ENCODE measurements at regions not wholly inside any gene's neighbourhood (a gene's known extent, or its start where the extent isn't known, plus 50 kb on each side); places are given as distances from the start of the nearest gene placed in this dataset.
A peak's percentile ranks its signal among the peaks of the same experiment; 100 is the strongest.
"Not testable (repeated sequence)": the region's sequence is repeated elsewhere in the genome, so short reads cannot be mapped to it uniquely, and the experiment has no call there.

GRCh38 chr16:66035096-66035495, 331.4 kb upstream of the CDH5 start:
- no peaks in the 10 kb centered on the region for H3K4me1 Mint-ChIP-seq
- no peaks in the 10 kb centered on the region for H3K36me3 Mint-ChIP-seq
- peaks cover 0 to 7% (median 0%) of the 10 kb centered on the region in 7 donors for H3K9me3 Mint-ChIP-seq
- peaks cover 3 to 10% (median 6%) of the 10 kb centered on the region in 3 donors for H3K27me3 Mint-ChIP-seq
- DNase-seq: no peak
- ATAC-seq (ENCODE audit: low read depth in 2 of 2): no peak
- H3K4me3 Mint-ChIP-seq: no peak overlapping the region
- no peak overlapping the region for H3K27ac Mint-ChIP-seq

DNA sequence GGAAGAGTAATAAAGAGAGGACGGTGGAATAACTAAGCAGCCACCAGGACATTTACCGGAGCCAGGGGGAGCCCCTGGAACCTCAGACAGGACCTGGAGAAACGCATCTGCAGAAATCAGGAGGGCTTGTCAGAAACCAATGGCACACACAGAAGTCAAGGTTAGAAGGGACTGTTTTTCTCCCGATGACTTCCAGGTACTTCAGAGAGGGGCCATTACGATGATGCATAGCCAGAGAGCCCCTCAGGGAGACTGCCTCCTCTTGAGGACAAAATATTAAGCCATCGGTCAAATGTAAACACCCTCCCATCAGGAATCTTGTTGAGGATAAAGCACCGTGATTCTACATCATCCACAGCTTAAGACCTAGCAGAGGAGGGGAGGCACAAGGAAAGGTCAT, 333.6 kb upstream of the CDH5 start:
- no peak for ATAC-seq (ENCODE audit: low read depth in 2 of 2)
- no peaks in the 10 kb centered on the region for H3K36me3 Mint-ChIP-seq
- peaks cover 0 to 3% (median 0%) of the 10 kb centered on the region in 3 donors for H3K27me3 Mint-ChIP-seq
- H3K4me1 Mint-ChIP-seq: no peaks in the 10 kb centered on the region
- no peak overlapping the region for H3K4me3 Mint-ChIP-seq
- no peak for DNase-seq
- peaks cover 0 to 7% (median 0%) of the 10 kb centered on the region in 7 donors for H3K9me3 Mint-ChIP-seq
- no peak overlapping the region for H3K27ac Mint-ChIP-seq

DNA sequence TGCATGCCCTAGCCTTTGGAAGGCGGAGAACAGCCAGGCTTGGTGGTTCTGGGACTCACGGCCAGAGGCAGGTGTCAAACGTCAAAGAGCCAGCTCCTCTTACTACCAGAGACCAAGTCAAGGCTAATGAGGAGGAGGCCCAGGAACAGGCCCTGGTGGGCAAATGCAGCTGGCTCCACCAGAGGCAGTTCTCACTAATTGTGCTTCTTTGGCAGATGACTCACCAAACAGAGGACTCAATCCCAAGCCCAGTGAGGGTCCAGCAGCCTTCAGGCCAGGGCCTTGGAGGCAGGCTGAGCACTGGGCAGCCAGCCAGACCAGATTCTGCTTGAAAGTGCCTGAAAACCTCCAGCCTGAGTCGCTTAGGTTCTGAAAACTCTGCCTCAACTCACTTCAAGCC, 336.5 kb upstream of the CDH5 start:
- no peaks in the 10 kb centered on the region for H3K36me3 Mint-ChIP-seq
- DNase-seq (no peak), ATAC-seq (ENCODE audit: low read depth in 2 of 2) (no peak)
- peaks cover 0 to 3% (median 0%) of the 10 kb centered on the region in 3 donors for H3K27me3 Mint-ChIP-seq
- H3K4me3 Mint-ChIP-seq: no peak overlapping the region
- H3K27ac Mint-ChIP-seq: no peak overlapping the region
- no peaks in the 10 kb centered on the region for H3K4me1 Mint-ChIP-seq
- peaks cover 0 to 14% (median 1%) of the 10 kb centered on the region in 7 donors for H3K9me3 Mint-ChIP-seq

GRCh38 chr16:66028510-66029216, 337.8 kb upstream of the CDH5 start:
- peaks cover 6 to 25% (median 14%) of the 10 kb centered on the region in 7 donors for H3K9me3 Mint-ChIP-seq
- no peaks in the 10 kb centered on the region for H3K4me1 Mint-ChIP-seq
- no peak for DNase-seq
- no peak overlapping the region for H3K27ac Mint-ChIP-seq
- no peak for ATAC-seq (ENCODE audit: low read depth in 2 of 2)
- peaks cover 0 to 3% (median 0%) of the 10 kb centered on the region in 3 donors for H3K27me3 Mint-ChIP-seq
- no peak overlapping the region for H3K4me3 Mint-ChIP-seq
- no peaks in the 10 kb centered on the region for H3K36me3 Mint-ChIP-seq

GRCh38 chr16:66026787-66027330, 339.6 kb upstream of the CDH5 start:
- Mint-ChIP-seq H3K4me3 (no peak overlapping the region), H3K4me1 (no peaks in the 10 kb centered on the region), H3K36me3 (no peaks in the 10 kb centered on the region), H3K27me3 (peaks cover 0 to 3% (median 1%) of the 10 kb centered on the region in 3 donors), H3K9me3 (peaks cover 10 to 19% (median 15%) of the 10 kb centered on the region in 7 donors), H3K27ac (peak overlapping the region in 1 of 6 donors; percentile 27)
- DNase-seq: no peak
- no peak for ATAC-seq (ENCODE audit: low read depth in 2 of 2)

- Mint-ChIP-seq H3K36me3 (no peaks in the 10 kb centered on the region), H3K27ac (no peak overlapping the region), H3K9me3 (peaks cover 10 to 19% (median 15%) of the 10 kb centered on the region in 7 donors), H3K4me3 (no peak overlapping the region), H3K27me3 (peaks cover 0 to 4% (median 3%) of the 10 kb centered on the region in 3 donors), H3K4me1 (no peaks in the 10 kb centered on the region)
- no peak for ATAC-seq (ENCODE audit: low read depth in 2 of 2)
- no peak for DNase-seq
Measured at GRCh38 chr16:66026211-66026610, 340.3 kb upstream of the CDH5 start.

GRCh38 chr16:66025751-66026150, 340.7 kb upstream of the CDH5 start:
- H3K27ac Mint-ChIP-seq: no peak overlapping the region
- no peak overlapping the region for H3K4me3 Mint-ChIP-seq
- no peak for DNase-seq
- no peaks in the 10 kb centered on the region for H3K36me3 Mint-ChIP-seq
- peaks cover 0 to 4% (median 3%) of the 10 kb centered on the region in 3 donors for H3K27me3 Mint-ChIP-seq
- peaks cover 10 to 19% (median 15%) of the 10 kb centered on the region in 7 donors for H3K9me3 Mint-ChIP-seq
- no peak for ATAC-seq (ENCODE audit: low read depth in 2 of 2)
- no peaks in the 10 kb centered on the region for H3K4me1 Mint-ChIP-seq

DNA sequence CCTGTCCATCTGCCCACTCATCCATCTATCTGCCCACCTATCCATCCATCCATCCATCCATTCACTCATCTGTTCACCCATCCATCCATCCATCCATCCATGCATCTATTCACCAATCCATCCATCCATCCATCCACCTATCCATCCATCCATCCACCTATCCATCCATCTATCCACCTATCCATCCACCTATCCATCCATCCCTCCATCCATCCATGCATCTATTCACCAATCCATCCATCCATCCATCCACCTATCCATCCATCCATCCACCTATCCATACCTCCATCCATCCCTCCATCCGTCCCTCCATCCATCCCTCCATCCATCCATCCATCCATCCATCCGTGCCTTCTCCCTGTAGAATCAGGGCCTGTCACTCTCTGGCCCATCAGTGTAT, 341.9 kb upstream of the CDH5 start:
- DNase-seq; H3K4me1 Mint-ChIP-seq; H3K27me3 Mint-ChIP-seq; ATAC-seq (ENCODE audit: low read depth in 2 of 2); H3K36me3 Mint-ChIP-seq; H3K27ac Mint-ChIP-seq; H3K4me3 Mint-ChIP-seq: not testable (repeated sequence)
- peaks cover 10 to 24% (median 15%) of the 10 kb centered on the region in 7 donors for H3K9me3 Mint-ChIP-seq

DNA sequence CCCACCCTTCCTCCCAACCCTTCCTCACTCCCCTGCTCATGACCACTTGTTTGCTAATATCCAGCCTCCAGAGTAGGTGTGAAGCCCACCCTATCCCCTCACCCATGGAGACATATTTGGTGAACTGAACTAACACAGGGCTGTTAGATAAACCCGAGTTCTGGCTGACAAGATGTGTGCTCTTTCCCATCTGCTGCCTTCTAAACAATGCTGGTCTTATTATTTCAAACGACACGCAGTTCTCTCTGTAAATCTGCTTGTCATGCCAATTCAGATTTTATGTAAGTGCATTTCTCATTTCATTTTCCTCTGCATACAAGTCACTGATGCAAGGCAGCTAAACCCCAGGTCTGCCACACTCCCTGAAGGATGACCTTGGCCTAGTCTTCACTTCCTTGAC, 343.0 kb upstream of the CDH5 start:
- no peak overlapping the region for H3K27ac Mint-ChIP-seq
- peaks cover 10 to 24% (median 15%) of the 10 kb centered on the region in 7 donors for H3K9me3 Mint-ChIP-seq
- peaks cover 0 to 4% (median 2%) of the 10 kb centered on the region in 3 donors for H3K27me3 Mint-ChIP-seq
- H3K36me3 Mint-ChIP-seq: no peaks in the 10 kb centered on the region
- no peak for ATAC-seq (ENCODE audit: low read depth in 2 of 2)
- no peak for DNase-seq
- H3K4me3 Mint-ChIP-seq: no peak overlapping the region
- no peaks in the 10 kb centered on the region for H3K4me1 Mint-ChIP-seq

DNA sequence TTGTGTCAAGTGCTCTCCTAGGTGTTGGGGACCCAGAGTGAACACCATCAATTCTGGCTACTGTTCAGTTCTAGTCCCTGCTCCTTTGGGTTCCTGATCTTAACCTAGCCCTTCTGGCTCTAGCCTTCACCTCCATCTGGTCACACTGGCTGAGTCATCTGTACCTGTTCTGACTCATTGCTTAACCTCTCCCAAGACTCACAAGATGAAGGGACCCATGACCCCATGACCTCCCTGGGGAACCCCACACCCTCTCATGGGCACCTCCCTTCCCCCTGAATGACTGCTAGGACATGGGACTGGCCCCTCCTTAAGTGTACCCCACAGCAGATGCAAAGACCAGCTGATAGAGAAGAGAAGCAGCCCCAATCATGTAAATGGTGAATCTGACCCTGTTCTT, 345.8 kb upstream of the CDH5 start:
- H3K4me3 Mint-ChIP-seq: no peak overlapping the region
- peaks cover 10 to 21% (median 15%) of the 10 kb centered on the region in 7 donors for H3K9me3 Mint-ChIP-seq
- H3K27me3 Mint-ChIP-seq: peaks cover 0 to 4% (median 0%) of the 10 kb centered on the region in 3 donors
- H3K4me1 Mint-ChIP-seq: no peaks in the 10 kb centered on the region
- no peak for ATAC-seq (ENCODE audit: low read depth in 2 of 2)
- H3K27ac Mint-ChIP-seq: no peak overlapping the region
- H3K36me3 Mint-ChIP-seq: no peaks in the 10 kb centered on the region
- DNase-seq: no peak

DNA sequence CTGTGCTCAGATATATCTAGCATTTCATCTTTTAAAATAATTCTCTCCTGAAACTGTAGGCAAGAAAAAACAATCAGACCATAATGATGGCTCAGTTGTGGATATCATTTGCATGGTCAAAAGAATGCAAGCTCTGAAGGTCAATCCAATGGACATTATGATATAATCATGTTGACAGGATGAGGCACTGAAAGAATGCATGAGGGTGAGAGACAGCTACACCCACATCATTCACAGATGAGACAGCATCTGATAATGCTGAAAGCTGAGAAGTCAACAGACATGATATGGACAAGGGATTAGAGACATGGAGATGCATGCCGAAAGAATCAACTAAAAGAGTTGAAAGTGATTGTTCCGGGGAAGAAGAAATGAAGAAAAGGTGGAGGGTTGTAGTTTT, 346.4 kb upstream of the CDH5 start:
- ATAC-seq (ENCODE audit: low read depth in 2 of 2) (no peak), DNase-seq (no peak)
- no peaks in the 10 kb centered on the region for H3K36me3 Mint-ChIP-seq
- peaks cover 10 to 20% (median 15%) of the 10 kb centered on the region in 7 donors for H3K9me3 Mint-ChIP-seq
- H3K4me1 Mint-ChIP-seq: no peaks in the 10 kb centered on the region
- no peak overlapping the region for H3K4me3 Mint-ChIP-seq
- peaks cover 0 to 4% (median 0%) of the 10 kb centered on the region in 3 donors for H3K27me3 Mint-ChIP-seq
- H3K27ac Mint-ChIP-seq: no peak overlapping the region

DNA sequence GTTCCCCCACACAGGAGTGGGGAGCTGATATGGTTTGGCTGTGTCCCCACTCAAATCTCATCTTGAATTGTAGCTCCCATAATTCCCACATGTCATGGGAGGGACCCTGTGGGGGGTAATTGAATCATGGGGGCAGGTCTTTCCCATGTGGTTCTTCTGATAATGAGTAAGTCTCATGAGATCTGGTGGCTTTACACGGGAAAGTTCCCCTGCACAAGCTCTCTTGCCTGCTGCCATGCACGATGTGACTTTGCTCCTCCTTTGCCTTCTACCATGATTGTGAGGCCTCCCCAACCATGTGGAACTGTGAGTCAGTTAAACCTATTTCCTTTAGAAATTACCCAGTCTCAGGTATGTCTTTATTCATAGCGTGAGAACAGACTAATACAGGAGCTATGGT, 347.0 kb upstream of the CDH5 start:
- ATAC-seq (ENCODE audit: low read depth in 2 of 2); H3K27ac Mint-ChIP-seq; H3K36me3 Mint-ChIP-seq; H3K4me1 Mint-ChIP-seq; DNase-seq; H3K27me3 Mint-ChIP-seq; H3K4me3 Mint-ChIP-seq: not testable (repeated sequence)
- peaks cover 5 to 15% (median 10%) of the 10 kb centered on the region in 7 donors for H3K9me3 Mint-ChIP-seq

GRCh38 chr16:66014221-66014620, 352.3 kb upstream of the CDH5 start:
- ATAC-seq (ENCODE audit: low read depth in 2 of 2) (no peak), DNase-seq (no peak)
- Mint-ChIP-seq H3K4me1 (no peaks in the 10 kb centered on the region), H3K9me3 (peaks cover 0 to 4% (median 0%) of the 10 kb centered on the region in 7 donors), H3K27me3 (peaks cover 0 to 10% (median 8%) of the 10 kb centered on the region in 3 donors), H3K36me3 (no peaks in the 10 kb centered on the region), H3K4me3 (no peak overlapping the region), H3K27ac (no peak overlapping the region)

DNA sequence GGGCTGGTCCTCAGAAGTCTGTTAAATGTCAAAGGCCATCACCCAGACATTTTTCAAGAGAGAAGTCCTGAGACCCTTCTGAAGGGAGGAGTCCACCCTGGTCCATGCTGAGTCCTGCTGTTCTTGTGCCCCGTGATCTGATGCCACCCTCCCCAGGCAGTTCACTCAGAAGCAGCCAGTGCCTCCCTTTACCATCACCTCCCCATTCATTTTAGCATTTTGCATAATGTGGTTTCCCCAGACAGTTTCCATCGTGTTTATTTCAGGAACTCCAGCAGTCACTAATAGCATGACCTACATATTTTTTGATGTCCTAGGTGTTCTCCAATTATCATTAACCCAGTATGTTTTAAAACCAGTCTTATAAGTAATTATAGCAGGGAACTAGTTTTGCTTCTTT, 353.0 kb upstream of the CDH5 start:
- Mint-ChIP-seq H3K4me3 (no peak overlapping the region), H3K27me3 (peaks cover 0 to 10% (median 8%) of the 10 kb centered on the region in 3 donors), H3K27ac (no peak overlapping the region), H3K36me3 (no peaks in the 10 kb centered on the region), H3K4me1 (no peaks in the 10 kb centered on the region), H3K9me3 (peaks cover 0 to 4% (median 0%) of the 10 kb centered on the region in 7 donors)
- DNase-seq: no peak
- ATAC-seq (ENCODE audit: low read depth in 2 of 2): no peak

All from naive B cell (primary cell).